WTC11 (cell line): ENCODE measurements at regions not wholly inside any gene's neighbourhood (a gene's known extent, or its start where the extent isn't known, plus 50 kb on each side); places are given as distances from the start of the nearest gene placed in this dataset.

ENCODE experiments used
- ATF2 ChIP-seq: sonication (generic); formaldehyde crosslinking; IDR thresholded peaks from 2 replicates; pipeline ENCODE4 v1.8.1; 2022; ENCODE audit warnings: low read depth, missing genetic modification reagents, borderline replicate concordance
- CREB1 ChIP-seq: sonication (generic); formaldehyde crosslinking; IDR thresholded peaks from 2 replicates; pipeline ENCODE4 v1.8.0; 2023; ENCODE audit warnings: mild to moderate bottlenecking, missing genetic modification reagents
- CTCF ChIP-seq: fragments of 200-600 bp; IDR thresholded peaks from 2 replicates; pipeline ENCODE4 v1.8.0; 2022; ENCODE audit warnings: antibody characterized with exemption
- EMX1 ChIP-seq: fragments of 250-450 bp; sonication (Bioruptor Pico); IDR thresholded peaks from 2 replicates; pipeline ENCODE4 v1.8.0; 2021; ENCODE audit warnings: mild to moderate bottlenecking
- ETV6 ChIP-seq: sonication (generic); formaldehyde crosslinking; IDR thresholded peaks from 2 replicates; pipeline ENCODE4 v1.8.1; 2022; ENCODE audit warnings: mild to moderate bottlenecking, missing genetic modification reagents
- FOXP1 ChIP-seq: sonication (generic); formaldehyde crosslinking; IDR thresholded peaks from 2 replicates; pipeline ENCODE4 v1.8.0; 2022; ENCODE audit warnings: missing genetic modification reagents, mild to moderate bottlenecking, moderate library complexity, borderline replicate concordance
- FOXP4 ChIP-seq: sonication (generic); formaldehyde crosslinking; IDR thresholded peaks from 2 replicates; pipeline ENCODE4 v1.8.0; 2022; ENCODE audit warnings: mild to moderate bottlenecking, missing genetic modification reagents
- NFYB ChIP-seq: sonication (generic); formaldehyde crosslinking; conservative IDR thresholded peaks from 2 replicates; pipeline ENCODE4 v1.8.0; 2022; ENCODE audit warnings: low read depth, missing genetic modification reagents
- NR1H2 ChIP-seq: sonication (generic); formaldehyde crosslinking; IDR thresholded peaks from 2 replicates; pipeline ENCODE4 v1.9.0; 2021; ENCODE audit warnings: mild to moderate bottlenecking, moderate library complexity, missing genetic modification reagents
- SMAD3 ChIP-seq: sonication (generic); formaldehyde crosslinking; IDR thresholded peaks from 2 replicates; pipeline ENCODE4 v1.8.0; 2022; ENCODE audit warnings: missing genetic modification reagents, mild to moderate bottlenecking, borderline replicate concordance
- SOX15 ChIP-seq: fragments of 250-450 bp; sonication (Bioruptor Pico); IDR thresholded peaks from 2 replicates; pipeline ENCODE4 v1.9.0; 2021; ENCODE audit warnings: mild to moderate bottlenecking
- ZNF396 ChIP-seq: fragments of 250-450 bp; sonication (Bioruptor Pico); IDR thresholded peaks from 2 replicates; pipeline ENCODE4 v1.8.0; 2021; ENCODE audit warnings: mild to moderate bottlenecking, moderate library complexity, borderline replicate concordance
- TF ChIP-seq, protein P1 (sequence below): sonication (generic); formaldehyde crosslinking; conservative IDR thresholded peaks from 2 replicates; pipeline ENCODE4 v1.8.1; 2023; ENCODE audit warnings: mild to moderate bottlenecking, low read depth, missing genetic modification reagents, moderate library complexity
- TF ChIP-seq, protein P2 (sequence below): sonication (generic); formaldehyde crosslinking; IDR thresholded peaks from 2 replicates; pipeline ENCODE4 v1.8.1; 2022; ENCODE audit warnings: mild to moderate bottlenecking, missing genetic modification reagents, moderate library complexity, borderline replicate concordance

DNA sequence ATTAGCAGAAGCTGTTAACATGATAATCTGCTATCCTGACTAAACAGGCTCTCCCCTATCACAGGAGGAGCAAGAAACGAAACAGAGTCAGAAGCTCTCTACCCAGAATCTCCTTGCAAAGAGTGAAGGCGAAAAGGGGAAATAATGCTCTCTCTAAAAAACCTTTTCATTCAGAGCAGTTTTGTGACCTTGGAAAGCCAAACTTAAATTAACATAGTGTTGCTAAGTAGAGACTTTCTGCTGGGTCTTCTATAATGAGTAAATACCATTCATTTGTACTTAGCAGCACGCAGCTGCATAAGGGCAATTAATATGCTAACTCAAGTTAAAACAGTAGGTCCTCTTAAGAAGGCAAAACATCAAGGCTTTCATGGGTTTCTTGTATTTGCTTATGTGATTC, 101.7 kb upstream of the GPR139 start:
- no peak for TF ChIP-seq ETV6 (CRISPR knock-in tag)
- TF ChIP-seq, protein P1, sequence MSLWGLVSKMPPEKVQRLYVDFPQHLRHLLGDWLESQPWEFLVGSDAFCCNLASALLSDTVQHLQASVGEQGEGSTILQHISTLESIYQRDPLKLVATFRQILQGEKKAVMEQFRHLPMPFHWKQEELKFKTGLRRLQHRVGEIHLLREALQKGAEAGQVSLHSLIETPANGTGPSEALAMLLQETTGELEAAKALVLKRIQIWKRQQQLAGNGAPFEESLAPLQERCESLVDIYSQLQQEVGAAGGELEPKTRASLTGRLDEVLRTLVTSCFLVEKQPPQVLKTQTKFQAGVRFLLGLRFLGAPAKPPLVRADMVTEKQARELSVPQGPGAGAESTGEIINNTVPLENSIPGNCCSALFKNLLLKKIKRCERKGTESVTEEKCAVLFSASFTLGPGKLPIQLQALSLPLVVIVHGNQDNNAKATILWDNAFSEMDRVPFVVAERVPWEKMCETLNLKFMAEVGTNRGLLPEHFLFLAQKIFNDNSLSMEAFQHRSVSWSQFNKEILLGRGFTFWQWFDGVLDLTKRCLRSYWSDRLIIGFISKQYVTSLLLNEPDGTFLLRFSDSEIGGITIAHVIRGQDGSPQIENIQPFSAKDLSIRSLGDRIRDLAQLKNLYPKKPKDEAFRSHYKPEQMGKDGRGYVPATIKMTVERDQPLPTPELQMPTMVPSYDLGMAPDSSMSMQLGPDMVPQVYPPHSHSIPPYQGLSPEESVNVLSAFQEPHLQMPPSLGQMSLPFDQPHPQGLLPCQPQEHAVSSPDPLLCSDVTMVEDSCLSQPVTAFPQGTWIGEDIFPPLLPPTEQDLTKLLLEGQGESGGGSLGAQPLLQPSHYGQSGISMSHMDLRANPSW (CRISPR knock-in tag), result no peak
- no peak for TF ChIP-seq EMX1 (CRISPR knock-in tag)
- TF ChIP-seq FOXP1, result no peak
- TF ChIP-seq ATF2, result no peak
- TF ChIP-seq CTCF, result no peak
- TF ChIP-seq, protein P2, sequence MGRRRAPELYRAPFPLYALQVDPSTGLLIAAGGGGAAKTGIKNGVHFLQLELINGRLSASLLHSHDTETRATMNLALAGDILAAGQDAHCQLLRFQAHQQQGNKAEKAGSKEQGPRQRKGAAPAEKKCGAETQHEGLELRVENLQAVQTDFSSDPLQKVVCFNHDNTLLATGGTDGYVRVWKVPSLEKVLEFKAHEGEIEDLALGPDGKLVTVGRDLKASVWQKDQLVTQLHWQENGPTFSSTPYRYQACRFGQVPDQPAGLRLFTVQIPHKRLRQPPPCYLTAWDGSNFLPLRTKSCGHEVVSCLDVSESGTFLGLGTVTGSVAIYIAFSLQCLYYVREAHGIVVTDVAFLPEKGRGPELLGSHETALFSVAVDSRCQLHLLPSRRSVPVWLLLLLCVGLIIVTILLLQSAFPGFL (CRISPR knock-in tag), result no peak
- no peak for TF ChIP-seq FOXP4 (CRISPR knock-in tag)
- no peak for TF ChIP-seq ZNF396 (CRISPR knock-in tag)
- no peak for TF ChIP-seq CREB1 (CRISPR knock-in tag)
- TF ChIP-seq SMAD3, result no peak
- no peak for TF ChIP-seq NR1H2 (CRISPR knock-in tag)
- TF ChIP-seq NFYB (CRISPR knock-in tag), result no peak
- TF ChIP-seq SOX15, result no peak
